Suprapubic skin (tissue), 4 donors: ENCODE measurements at regions not wholly inside any gene's neighbourhood (a gene's known extent, or its start where the extent isn't known, plus 50 kb on each side); places are given as distances from the start of the nearest gene placed in this dataset.

Source experiments
- CTCF ChIP-seq, 2 donors: fragments of 200-600 bp in 1 of 2; fragments of 450-650 bp in 1 of 2; sonication (generic) in 1 of 2; IDR thresholded peaks; one replicate each; pipeline ENCODE4 v1.5.1; 2016 to 2019; ENCODE audit warnings: antibody characterized with exemption in 2 of 2, mild to moderate bottlenecking in 1 of 2, moderate library complexity in 1 of 2
- EP300 ChIP-seq: sonication (generic); formaldehyde crosslinking; IDR thresholded peaks from one replicate; pipeline ENCODE4 v1.6.1; 2017; ENCODE audit warnings: antibody characterized with exemption
- POLR2A ChIP-seq, 2 donors: fragments of 450-650 bp; IDR thresholded peaks; one replicate each; pipeline ENCODE4 v1.6.1; 2017; ENCODE audit warnings: antibody characterized with exemption in 2 of 2, mild to moderate bottlenecking in 2 of 2, moderate library complexity in 2 of 2
- POLR2AphosphoS5 ChIP-seq, 3 donors: sonication (generic); formaldehyde crosslinking; IDR thresholded peaks; one replicate each; pipeline ENCODE4 v1.6.1; 2017; ENCODE audit warnings: antibody characterized with exemption in 3 of 3

GRCh38 chrX:5054852-5055251, 1173.8 kb downstream of the NLGN4X start:
- TF ChIP-seq POLR2A (IDR thresholded peaks at IDR 0.05), result no peak
- TF ChIP-seq CTCF (IDR thresholded peaks at IDR 0.05), result no peak
- TF ChIP-seq EP300, result no peak
- TF ChIP-seq POLR2AphosphoS5 (IDR thresholded peaks at IDR 0.05), result no peak
